ENCODE measurements at regions not wholly inside any gene's neighbourhood (a gene's known extent, or its start where the extent isn't known, plus 50 kb on each side); places are given as distances from the start of the nearest gene placed in this dataset.
"Not testable (repeated sequence)": the region's sequence is repeated elsewhere in the genome, so short reads cannot be mapped to it uniquely, and the experiment has no call there.

DNA sequence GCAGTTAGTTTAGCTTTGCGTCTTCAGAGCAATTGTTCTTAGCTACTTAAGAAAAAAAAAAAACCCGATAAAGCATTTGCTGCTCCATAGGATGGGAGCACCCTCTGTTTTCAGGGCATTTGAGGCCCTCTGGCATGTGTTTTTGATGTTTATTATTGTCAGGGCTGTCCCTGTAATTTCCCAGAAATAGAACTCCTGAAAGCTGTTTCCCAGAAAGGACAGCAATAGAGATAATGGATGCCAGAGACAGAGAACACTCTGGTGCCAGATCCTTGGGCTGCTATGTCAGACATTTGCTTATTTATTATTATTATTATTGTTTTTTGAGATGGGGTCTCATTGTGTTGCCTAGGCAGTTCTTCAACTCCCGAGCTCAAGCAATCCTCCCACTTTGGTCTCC is 201.3 kb downstream of the ALG10 start:
- H3K36me3 ChIP-seq (ENCODE audit: insufficient read depth, low read length): no peaks in the 10 kb centered on the region
- H3K9me2 ChIP-seq (replicated peaks; ENCODE audit: low read depth, low read length): no peaks in the 10 kb centered on the region
- H3K4me3 ChIP-seq (ENCODE audit: low read length, poor library complexity, severe bottlenecking): no peak overlapping the region
- H3K4me2 ChIP-seq (ENCODE audit: low read depth, low read length, poor library complexity, severe bottlenecking): no peak overlapping the region
- H3K9me3 ChIP-seq (ENCODE audit: insufficient read depth, low read depth, low read length): no peaks in the 10 kb centered on the region; the same call in 1 of the 2 replicates
- TF ChIP-seq, protein P1, sequence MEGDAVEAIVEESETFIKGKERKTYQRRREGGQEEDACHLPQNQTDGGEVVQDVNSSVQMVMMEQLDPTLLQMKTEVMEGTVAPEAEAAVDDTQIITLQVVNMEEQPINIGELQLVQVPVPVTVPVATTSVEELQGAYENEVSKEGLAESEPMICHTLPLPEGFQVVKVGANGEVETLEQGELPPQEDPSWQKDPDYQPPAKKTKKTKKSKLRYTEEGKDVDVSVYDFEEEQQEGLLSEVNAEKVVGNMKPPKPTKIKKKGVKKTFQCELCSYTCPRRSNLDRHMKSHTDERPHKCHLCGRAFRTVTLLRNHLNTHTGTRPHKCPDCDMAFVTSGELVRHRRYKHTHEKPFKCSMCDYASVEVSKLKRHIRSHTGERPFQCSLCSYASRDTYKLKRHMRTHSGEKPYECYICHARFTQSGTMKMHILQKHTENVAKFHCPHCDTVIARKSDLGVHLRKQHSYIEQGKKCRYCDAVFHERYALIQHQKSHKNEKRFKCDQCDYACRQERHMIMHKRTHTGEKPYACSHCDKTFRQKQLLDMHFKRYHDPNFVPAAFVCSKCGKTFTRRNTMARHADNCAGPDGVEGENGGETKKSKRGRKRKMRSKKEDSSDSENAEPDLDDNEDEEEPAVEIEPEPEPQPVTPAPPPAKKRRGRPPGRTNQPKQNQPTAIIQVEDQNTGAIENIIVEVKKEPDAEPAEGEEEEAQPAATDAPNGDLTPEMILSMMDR (conservative IDR thresholded peaks at IDR 0.05; ENCODE audit: low read length): no peak
- no peak for TF ChIP-seq EZH2phosphoT487 (IDR thresholded peaks at IDR 0.05; ENCODE audit: borderline replicate concordance)
- no peaks in the 10 kb centered on the region for H3K79me2 ChIP-seq (ENCODE audit: insufficient read depth, low read length)
- no peaks in the 10 kb centered on the region for H3F3A ChIP-seq (ENCODE audit: low read depth)
- no peaks in the 10 kb centered on the region for H4K20me1 ChIP-seq (ENCODE audit: insufficient read depth, low read length, poor library complexity, severe bottlenecking)
- no peaks in the 10 kb centered on the region for H3K27me3 ChIP-seq (ENCODE audit: insufficient read depth, low read length, poor library complexity, severe bottlenecking)
- no peak overlapping the region for H2AFZ ChIP-seq (ENCODE audit: low read length)
- no peak overlapping the region for H3K9ac ChIP-seq (ENCODE audit: low read depth, low read length, poor library complexity, severe bottlenecking)
- H3K4me1 ChIP-seq (ENCODE audit: insufficient read depth, low read length, poor library complexity, severe bottlenecking): no peaks in the 10 kb centered on the region

DNA sequence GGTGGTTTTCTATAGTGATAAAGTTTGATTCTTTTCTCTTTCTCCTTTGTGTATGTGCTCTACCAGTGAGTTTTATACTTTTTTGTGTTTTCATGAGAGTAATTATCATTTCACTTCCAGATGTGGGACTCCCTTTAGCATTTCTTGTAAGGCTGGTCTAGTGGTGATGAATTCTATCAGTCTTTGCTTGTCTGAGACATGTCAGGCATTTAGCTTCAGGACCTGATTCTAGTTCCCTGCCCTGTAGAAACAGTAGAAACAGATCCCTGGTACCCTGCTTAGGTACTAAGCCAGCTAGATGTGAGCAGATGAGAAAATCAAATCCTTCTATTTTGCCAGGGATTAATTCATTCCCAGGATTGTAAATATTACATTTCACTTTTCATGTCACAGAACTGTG is 203.7 kb downstream of the ALG10 start:
- H3K9me2 ChIP-seq (replicated peaks; ENCODE audit: low read depth, low read length); H3K4me1 ChIP-seq (ENCODE audit: insufficient read depth, low read length, poor library complexity, severe bottlenecking); H4K20me1 ChIP-seq (ENCODE audit: insufficient read depth, low read length, poor library complexity, severe bottlenecking); H3F3A ChIP-seq (ENCODE audit: low read depth); H3K27me3 ChIP-seq (ENCODE audit: insufficient read depth, low read length, poor library complexity, severe bottlenecking); H3K36me3 ChIP-seq (ENCODE audit: insufficient read depth, low read length); H3K9me3 ChIP-seq (ENCODE audit: insufficient read depth, low read depth, low read length); H3K9ac ChIP-seq (ENCODE audit: low read depth, low read length, poor library complexity, severe bottlenecking); H3K4me2 ChIP-seq (ENCODE audit: low read depth, low read length, poor library complexity, severe bottlenecking); H3K79me2 ChIP-seq (ENCODE audit: insufficient read depth, low read length); H2AFZ ChIP-seq (ENCODE audit: low read length); H3K4me3 ChIP-seq (ENCODE audit: low read length, poor library complexity, severe bottlenecking): not testable (repeated sequence)

DNA sequence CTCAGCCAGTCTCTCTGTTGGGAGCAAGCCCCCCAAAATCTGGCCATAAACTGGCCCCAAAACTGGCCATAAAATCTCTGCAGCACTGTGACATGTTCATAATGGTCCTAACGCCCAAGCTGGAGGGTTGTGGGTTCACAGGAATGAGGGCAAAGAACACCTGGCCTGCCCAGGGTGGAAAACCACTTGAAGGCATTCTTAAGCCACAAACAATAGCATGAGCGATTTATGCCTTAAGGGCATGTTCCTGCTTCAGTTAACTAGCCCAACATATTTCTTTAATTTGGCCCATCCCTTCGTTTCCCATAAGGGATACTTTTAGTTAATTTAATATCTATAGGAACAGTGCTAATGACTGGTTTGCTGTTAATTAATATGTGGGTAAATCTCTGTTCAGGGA is 205.8 kb downstream of the ALG10 start:
- not testable (repeated sequence) for H3K36me3 ChIP-seq (ENCODE audit: insufficient read depth, low read length); H2AFZ ChIP-seq (ENCODE audit: low read length); H3K79me2 ChIP-seq (ENCODE audit: insufficient read depth, low read length); H3K4me3 ChIP-seq (ENCODE audit: low read length, poor library complexity, severe bottlenecking); H3K9me3 ChIP-seq (ENCODE audit: insufficient read depth, low read depth, low read length); H3K4me1 ChIP-seq (ENCODE audit: insufficient read depth, low read length, poor library complexity, severe bottlenecking); H3F3A ChIP-seq (ENCODE audit: low read depth); H3K4me2 ChIP-seq (ENCODE audit: low read depth, low read length, poor library complexity, severe bottlenecking); H3K9ac ChIP-seq (ENCODE audit: low read depth, low read length, poor library complexity, severe bottlenecking); H4K20me1 ChIP-seq (ENCODE audit: insufficient read depth, low read length, poor library complexity, severe bottlenecking); H3K27me3 ChIP-seq (ENCODE audit: insufficient read depth, low read length, poor library complexity, severe bottlenecking); H3K9me2 ChIP-seq (replicated peaks; ENCODE audit: low read depth, low read length)

DNA sequence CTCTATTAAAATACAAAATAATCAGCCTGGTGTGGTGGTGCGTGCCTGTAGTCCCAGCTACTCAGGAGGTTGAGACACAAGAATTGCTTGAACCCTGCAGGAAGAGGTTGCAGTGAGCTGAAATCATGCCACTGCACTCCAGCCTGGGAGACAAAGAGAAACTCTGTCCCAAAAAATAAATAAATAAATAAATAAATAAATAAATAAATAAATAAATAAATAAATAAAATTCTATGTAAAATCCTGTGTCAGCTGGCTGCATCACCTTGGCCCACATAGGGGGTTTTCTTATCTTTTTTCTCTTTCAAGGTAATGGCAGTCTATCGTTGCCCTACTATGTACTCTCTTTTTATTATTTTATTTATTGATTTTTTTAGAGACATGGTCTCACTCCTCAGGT is 206.7 kb downstream of the ALG10 start:
- not testable (repeated sequence) for H3K9me2 ChIP-seq (replicated peaks; ENCODE audit: low read depth, low read length); H3K4me3 ChIP-seq (ENCODE audit: low read length, poor library complexity, severe bottlenecking); H3F3A ChIP-seq (ENCODE audit: low read depth); H4K20me1 ChIP-seq (ENCODE audit: insufficient read depth, low read length, poor library complexity, severe bottlenecking); H3K4me1 ChIP-seq (ENCODE audit: insufficient read depth, low read length, poor library complexity, severe bottlenecking); H2AFZ ChIP-seq (ENCODE audit: low read length); H3K9me3 ChIP-seq (ENCODE audit: insufficient read depth, low read depth, low read length); H3K4me2 ChIP-seq (ENCODE audit: low read depth, low read length, poor library complexity, severe bottlenecking); H3K9ac ChIP-seq (ENCODE audit: low read depth, low read length, poor library complexity, severe bottlenecking); H3K79me2 ChIP-seq (ENCODE audit: insufficient read depth, low read length); H3K36me3 ChIP-seq (ENCODE audit: insufficient read depth, low read length); H3K27me3 ChIP-seq (ENCODE audit: insufficient read depth, low read length, poor library complexity, severe bottlenecking)

DNA sequence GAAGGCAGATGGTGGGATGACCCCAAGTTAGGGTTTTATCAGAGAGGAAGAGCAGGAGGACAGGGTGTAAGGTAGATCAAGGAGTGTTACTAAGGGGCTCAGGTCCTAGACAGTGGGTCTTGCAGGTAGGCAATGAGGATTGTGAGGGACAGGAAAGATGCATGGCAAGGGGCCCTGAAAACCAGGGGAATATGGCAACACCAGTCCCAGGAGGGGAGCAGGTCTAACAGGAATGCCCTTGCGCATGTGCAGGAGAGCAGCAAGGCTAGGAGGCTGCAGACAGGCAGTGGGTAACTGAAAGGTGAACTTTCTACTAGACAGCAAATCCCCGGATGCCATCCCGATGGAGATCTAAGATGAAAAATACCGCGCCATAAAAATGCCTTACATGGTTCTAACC is 211.3 kb downstream of the ALG10 start:
- TF ChIP-seq, protein P1 (conservative IDR thresholded peaks at IDR 0.05; ENCODE audit: low read length): no peak
- TF ChIP-seq EZH2phosphoT487 (IDR thresholded peaks at IDR 0.05; ENCODE audit: borderline replicate concordance): no peak
- Histone ChIP-seq H3K4me3 (ENCODE audit: low read length, poor library complexity, severe bottlenecking) (no peak overlapping the region), H3K79me2 (ENCODE audit: insufficient read depth, low read length) (no peaks in the 10 kb centered on the region), H3K36me3 (ENCODE audit: insufficient read depth, low read length) (no peaks in the 10 kb centered on the region), H4K20me1 (ENCODE audit: insufficient read depth, low read length, poor library complexity, severe bottlenecking) (no peaks in the 10 kb centered on the region), H2AFZ (ENCODE audit: low read length) (no peak overlapping the region), H3F3A (ENCODE audit: low read depth) (no peaks in the 10 kb centered on the region), H3K9me3 (ENCODE audit: insufficient read depth, low read depth, low read length) (peaks cover 8% of the 10 kb centered on the region; the same call in 1 of the 2 replicates), H3K27me3 (ENCODE audit: insufficient read depth, low read length, poor library complexity, severe bottlenecking) (no peaks in the 10 kb centered on the region), H3K9me2 (replicated peaks; ENCODE audit: low read depth, low read length) (no peaks in the 10 kb centered on the region), H3K9ac (ENCODE audit: low read depth, low read length, poor library complexity, severe bottlenecking) (no peak overlapping the region), H3K4me1 (ENCODE audit: insufficient read depth, low read length, poor library complexity, severe bottlenecking) (no peaks in the 10 kb centered on the region), H3K4me2 (ENCODE audit: low read depth, low read length, poor library complexity, severe bottlenecking) (no peak overlapping the region)

All from Loucy (cell line).